NCI-H2107 treated with DMSO at 0.1 percent for 48 hours (cell line): ENCODE measurements at regions not wholly inside any gene's neighbourhood (a gene's known extent, or its start where the extent isn't known, plus 50 kb on each side); places are given as distances from the start of the nearest gene placed in this dataset.
"Not testable (repeated sequence)": the region's sequence is repeated elsewhere in the genome, so short reads cannot be mapped to it uniquely, and the experiment has no call there.

Experiments used
- DNase-seq: peaks from one replicate; lab custom pipeline; 2025; ENCODE audit not compliant: unreplicated experiment; lab: John Stamatoyannopoulos, UW

- no peak for DNase-seq
These were observed 125.7 kb upstream of the NKX1-1 start for GRCh38 chr4:1531683-1532548.

GRCh38 chr4:1530356-1530755 lies 124.1 kb upstream of the NKX1-1 start:
- no peak for DNase-seq

GRCh38 chr4:1524761-1525160 lies 118.5 kb upstream of the NKX1-1 start:
- no peak for DNase-seq

- no peak for DNase-seq
These were observed 117.8 kb upstream of the NKX1-1 start for GRCh38 chr4:1523907-1524636.

GRCh38 chr4:1523506-1523905 lies 117.3 kb upstream of the NKX1-1 start:
- no peak for DNase-seq

- DNase-seq = no peak
These were observed 116.8 kb upstream of the NKX1-1 start for GRCh38 chr4:1523033-1523432.

- DNase-seq = no peak
These were observed 116.4 kb upstream of the NKX1-1 start for GRCh38 chr4:1522606-1523005.

- no peak for DNase-seq
These were observed 115.6 kb upstream of the NKX1-1 start for GRCh38 chr4:1521821-1522361.

GRCh38 chr4:1520795-1521576 lies 114.7 kb upstream of the NKX1-1 start:
- not testable (repeated sequence) for DNase-seq

- no peak for DNase-seq
These were observed 113.8 kb upstream of the NKX1-1 start for GRCh38 chr4:1519787-1520661.

- DNase-seq = no peak
These were observed 112.9 kb upstream of the NKX1-1 start for GRCh38 chr4:1518997-1519700.

- no peak for DNase-seq
These were observed 111.6 kb upstream of the NKX1-1 start for GRCh38 chr4:1517592-1518411.

GRCh38 chr4:1516881-1517480 lies 110.7 kb upstream of the NKX1-1 start:
- no peak for DNase-seq

GRCh38 chr4:1516261-1516660 lies 110.0 kb upstream of the NKX1-1 start:
- DNase-seq = no peak

GRCh38 chr4:1515763-1516162 lies 109.5 kb upstream of the NKX1-1 start:
- DNase-seq = no peak

GRCh38 chr4:1515156-1515555 lies 108.9 kb upstream of the NKX1-1 start:
- DNase-seq = no peak

GRCh38 chr4:1514612-1515011 lies 108.4 kb upstream of the NKX1-1 start:
- DNase-seq = no peak

GRCh38 chr4:1513936-1514483 lies 107.8 kb upstream of the NKX1-1 start:
- no peak for DNase-seq
